HCT116 (cell line): ENCODE measurements at regions not wholly inside any gene's neighbourhood (a gene's known extent, or its start where the extent isn't known, plus 50 kb on each side); places are given as distances from the start of the nearest gene placed in this dataset.

Experiments
- ATAC-seq: fragments of 200-7000 bp; cut with Tn5 transposase; 2 replicates; pipeline ENCODE4 v1.9.1; 2020; ENCODE audit warnings: mild to moderate bottlenecking, moderate library complexity
- BruUV-seq: library from RNA; stranded (reverse); fragments of 400-500 nt; replicated peaks from 2 replicates; lab custom pipeline; 2021; lab: Mats Ljungman, UMichigan
- CTCF ChIA-PET: fragments of 300-600 bp; sonication (Branson Sonifier 250); formaldehyde crosslinking; loops from one replicate; lab custom pipeline; 2021; ENCODE audit warnings: antibody characterized with exemption; lab: Charles Lee
- POLR2A ChIA-PET: fragments of 300-600, 350-600 bp; sonication (Branson Sonifier 250); formaldehyde crosslinking; loops from one replicate; lab custom pipeline; 2021; ENCODE audit warnings: antibody characterized with exemption; lab: Charles Lee
- RAD21 ChIA-PET, 2 experiments: fragments of 300-600 bp; sonication (Branson Sonifier 250); formaldehyde crosslinking; loops; one replicate each; lab custom pipeline; 2023; ENCODE audit warnings: low total read pairs in 2 of 2; ENCODE audit not compliant: uncharacterized antibody in 2 of 2, unreplicated experiment in 2 of 2, low non-redundant PET in 1 of 2; lab: Charles Lee
- DNase-seq: peaks from one replicate; pipeline ENCODE4 v3.0.0-alpha.2; 2010; ENCODE audit warnings: low read depth, low spot score
- H2AFZ ChIP-seq: fragments of 200-600 bp; shearing (Covaris generic), sonication (generic); 2 replicates; pipeline ENCODE4 v1.6.1; 2017; ENCODE audit warnings: low read depth, mixed run types, mixed read lengths, antibody characterized with exemption, low read length; ENCODE audit not compliant: poor library complexity, severe bottlenecking
- H3K27ac ChIP-seq: 2 replicates; pipeline ENCODE4 v1.5.1; 2012; ENCODE audit warnings: low read depth, low read length
- H3K27me3 ChIP-seq: fragments of 200-600 bp; sonication (generic); 2 replicates; pipeline ENCODE4 v1.6.1; 2016; ENCODE audit warnings: mixed run types, low read length, mixed read lengths; ENCODE audit not compliant: insufficient read depth
- H3K36me3 ChIP-seq, 2 experiments: fragments of 200-500 bp in 1 of 2; fragments of 200-600 bp in 1 of 2; sonication (Bioruptor generic) in 1 of 2; sonication (generic) in 1 of 2; 2 replicates each; pipeline versions ENCODE4 v1.5.1 to v1.6.1; 2014 to 2016; ENCODE audit warnings: low read length in 2 of 2, inconsistent platforms in 1 of 2, mixed read lengths in 1 of 2, mixed run types in 1 of 2; ENCODE audit not compliant: insufficient read depth in 2 of 2, control insufficient read depth in 1 of 2
- H3K4me1 ChIP-seq, 2 experiments: fragments of 200-600 bp in 1 of 2; sonication (generic) in 1 of 2; 2 replicates each; pipeline versions ENCODE4 v1.5.1 to v1.6.1; 2012 to 2017; ENCODE audit warnings: low read length in 2 of 2, inconsistent platforms in 1 of 2, mild to moderate bottlenecking in 1 of 2, mixed read lengths in 1 of 2, mixed run types in 1 of 2, moderate library complexity in 1 of 2; ENCODE audit not compliant: insufficient read depth in 2 of 2, control insufficient read depth in 1 of 2
- H3K4me2 ChIP-seq: fragments of 200-600 bp; sonication (generic); 2 replicates; pipeline ENCODE4 v1.6.1; 2017; ENCODE audit warnings: mixed run types, low read length, mixed read lengths
- H3K4me3 ChIP-seq, 2 experiments: fragments of 200-600 bp in 1 of 2; sonication (generic) in 1 of 2; replicated peaks in 1 of 2; 2 replicates each; pipeline ENCODE4 v1.5.1; 2011 to 2016; ENCODE audit warnings: low read length in 2 of 2, control low read depth in 1 of 2, low read depth in 1 of 2, mild to moderate bottlenecking in 1 of 2, mixed read lengths in 1 of 2, mixed run types in 1 of 2
- H3K79me2 ChIP-seq: fragments of 200-600 bp; sonication (generic); 2 replicates; pipeline ENCODE4 v1.6.1; 2017; ENCODE audit warnings: mild to moderate bottlenecking, mixed run types, low read length, moderate library complexity, mixed read lengths; ENCODE audit not compliant: insufficient read depth
- H3K9ac ChIP-seq: fragments of 200-600 bp; sonication (generic); 2 replicates; pipeline ENCODE4 v1.6.1; 2016; ENCODE audit warnings: low read length, mixed read lengths
- H3K9me2 ChIP-seq: fragments of 200-600 bp; sonication (generic), shearing (Covaris generic); 2 replicates; pipeline ENCODE4 v1.6.1; 2017; ENCODE audit warnings: mixed run types, mild to moderate bottlenecking, moderate library complexity; ENCODE audit not compliant: insufficient read depth
- H3K9me3 ChIP-seq, 2 experiments: fragments of 200-500 bp in 1 of 2; fragments of 200-600 bp in 1 of 2; sonication (Bioruptor generic) in 1 of 2; sonication (generic) in 1 of 2; 2 replicates each; pipeline ENCODE4 v1.6.1; 2014 to 2017; ENCODE audit warnings: low read length in 2 of 2, mixed read lengths in 2 of 2, inconsistent platforms in 1 of 2, low read depth in 1 of 2, mild to moderate bottlenecking in 1 of 2, mixed run types in 1 of 2, moderate library complexity in 1 of 2; ENCODE audit not compliant: control insufficient read depth in 1 of 2, insufficient read depth in 1 of 2
- H4K20me1 ChIP-seq: fragments of 200-600 bp; sonication (generic), shearing (Covaris generic); 2 replicates; pipeline ENCODE4 v1.6.1; 2017; ENCODE audit warnings: mixed run types, mild to moderate bottlenecking, moderate library complexity; ENCODE audit not compliant: insufficient read depth
- ATF3 ChIP-seq: IDR thresholded peaks from 2 replicates; pipeline ENCODE4 v1.6.1; 2012
- CTCF ChIP-seq, 3 experiments: fragments of 200-600 bp in 1 of 3; sonication (generic) in 1 of 3; IDR thresholded peaks in 2 of 3; conservative IDR thresholded peaks in 1 of 3; 2 replicates each; pipeline ENCODE4 v1.5.1; 2012 to 2017; ENCODE audit warnings: low read depth in 2 of 3, low read length in 2 of 3, antibody characterized with exemption in 1 of 3, borderline replicate concordance in 1 of 3, control low read depth in 1 of 3, mild to moderate bottlenecking in 1 of 3, mixed read lengths in 1 of 3, mixed run types in 1 of 3, moderate library complexity in 1 of 3; ENCODE audit not compliant: insufficient read depth in 1 of 3
- EZH2 ChIP-seq: fragments of 200-600 bp; sonication (generic); IDR thresholded peaks from 2 replicates; pipeline ENCODE4 v1.6.1; 2017; ENCODE audit warnings: antibody characterized with exemption, mixed run types
- FOSL1 ChIP-seq: IDR thresholded peaks from 2 replicates; pipeline ENCODE4 v1.6.1; 2012; ENCODE audit warnings: low read depth
- MAX ChIP-seq: IDR thresholded peaks from 2 replicates; pipeline ENCODE4 v1.6.1; 2012
- POLR2A ChIP-seq: IDR thresholded peaks from 2 replicates; pipeline ENCODE4 v1.7.0; 2011; ENCODE audit warnings: borderline replicate concordance; ENCODE audit not compliant: insufficient read depth, insufficient read length; ENCODE audit errors: extremely low read depth
- RAD21 ChIP-seq: IDR thresholded peaks from 2 replicates; pipeline ENCODE4 v1.6.1; 2012; ENCODE audit warnings: low read depth, mild to moderate bottlenecking
- REST ChIP-seq: IDR thresholded peaks from 2 replicates; pipeline ENCODE4 v1.6.1; 2012; ENCODE audit warnings: low read depth
- SP1 ChIP-seq: IDR thresholded peaks from 2 replicates; pipeline ENCODE4 v1.6.1; 2012; ENCODE audit warnings: low read depth
- TCF7L2 ChIP-seq: IDR thresholded peaks from 2 replicates; pipeline ENCODE4 v1.7.0; 2011; ENCODE audit warnings: borderline replicate concordance, inconsistent platforms; ENCODE audit not compliant: insufficient read depth, insufficient read length; ENCODE audit errors: extremely low read depth
- YY1 ChIP-seq: IDR thresholded peaks from 2 replicates; pipeline ENCODE4 v1.6.1; 2011; ENCODE audit warnings: low read length, low read depth, moderate library complexity, mild to moderate bottlenecking; ENCODE audit not compliant: insufficient replicate concordance; ENCODE audit errors: extremely low read depth
- ZBTB33 ChIP-seq: IDR thresholded peaks from 2 replicates; pipeline ENCODE4 v1.6.1; 2011; ENCODE audit warnings: mild to moderate bottlenecking, low read length, moderate library complexity; ENCODE audit not compliant: insufficient replicate concordance; ENCODE audit errors: extremely low read depth
- ZNF274 ChIP-seq: fragments of 200-500 bp; sonication (Bioruptor generic); IDR thresholded peaks from 2 replicates; pipeline ENCODE4 v1.6.1; 2014; ENCODE audit warnings: mild to moderate bottlenecking, low read depth, low read length, inconsistent platforms
- intact Hi-C: fragments of 100-400 bp; cut with micrococcal nuclease; formaldehyde crosslinking; loops from 2 replicates; pipeline ENCODE4 v1.10.0; 2022

GRCh38 chr5:5883146-5883545, 460.7 kb downstream of the ICE1 start:
- POLR2A ChIA-PET = no interaction called here

More at GRCh38 chr5:5883146-5883545, 460.7 kb downstream of the ICE1 start:
- RAD21 ChIA-PET = no interaction called here
- Histone ChIP-seq H3K27me3 (no peaks in the 10 kb centered on the region), H4K20me1 (no peaks in the 10 kb centered on the region), H3K4me3 (no peak overlapping the region), H3K9ac (no peak overlapping the region), H3K4me2 (no peak overlapping the region), H3K4me1 (no peaks in the 10 kb centered on the region), H3K36me3 (no peaks in the 10 kb centered on the region), H3K9me2 (no peaks in the 10 kb centered on the region), H3K27ac (no peak overlapping the region), H3K79me2 (no peaks in the 10 kb centered on the region), H3K9me3 (no peaks in the 10 kb centered on the region), H2AFZ (no peak overlapping the region)
- BruUV-seq = no TSS peak
- CTCF ChIA-PET = no interaction called here
- intact Hi-C loops = no loop called here
- no peak for TF ChIP-seq POLR2A
- no peak for TF ChIP-seq MAX
- TF ChIP-seq RAD21 = no peak
- TF ChIP-seq ZBTB33 = no peak
- TF ChIP-seq SP1 = no peak
- no peak for TF ChIP-seq ATF3
- no peak for TF ChIP-seq YY1
- TF ChIP-seq ZNF274 = no peak
- TF ChIP-seq FOSL1 = no peak
- no peak for TF ChIP-seq REST
- TF ChIP-seq TCF7L2 = no peak
- no peak for TF ChIP-seq CTCF (IDR thresholded peaks at IDR 0.05 in 2 of 3, conservative IDR thresholded peaks at IDR 0.05 in 1 of 3; ENCODE audit: borderline replicate concordance in 1 of 3, insufficient read depth in 1 of 3, low read depth in 2 of 3, low read length in 2 of 3)
- TF ChIP-seq EZH2 = no peak
- no peak for ATAC-seq
- DNase-seq = no peak
